Keratinocyte (primary cell): ENCODE measurements at regions not wholly inside any gene's neighbourhood (a gene's known extent, or its start where the extent isn't known, plus 50 kb on each side); places are given as distances from the start of the nearest gene placed in this dataset.

ENCODE experiments used
- EZH2 ChIP-seq: IDR thresholded peaks from one replicate; pipeline ENCODE4 v1.6.1; 2012; ENCODE audit warnings: inconsistent platforms, mild to moderate bottlenecking, low read length, moderate library complexity
- TF ChIP-seq, protein P1 (sequence below), 3 experiments: IDR thresholded peaks in 1 of 3; conservative IDR thresholded peaks in 1 of 3; optimal IDR thresholded peaks in 1 of 3; 2 replicates in 2 of 3; 3 replicates in 1 of 3; pipeline versions ENCODE3 to v1.5.1; 2011; ENCODE audit warnings: low read length in 3 of 3, mild to moderate bottlenecking in 3 of 3, moderate library complexity in 2 of 3, control low read depth in 1 of 3, inconsistent platforms in 1 of 3; ENCODE audit not compliant: insufficient read depth in 2 of 3; ENCODE audit errors: extremely low read depth in 1 of 3

DNA sequence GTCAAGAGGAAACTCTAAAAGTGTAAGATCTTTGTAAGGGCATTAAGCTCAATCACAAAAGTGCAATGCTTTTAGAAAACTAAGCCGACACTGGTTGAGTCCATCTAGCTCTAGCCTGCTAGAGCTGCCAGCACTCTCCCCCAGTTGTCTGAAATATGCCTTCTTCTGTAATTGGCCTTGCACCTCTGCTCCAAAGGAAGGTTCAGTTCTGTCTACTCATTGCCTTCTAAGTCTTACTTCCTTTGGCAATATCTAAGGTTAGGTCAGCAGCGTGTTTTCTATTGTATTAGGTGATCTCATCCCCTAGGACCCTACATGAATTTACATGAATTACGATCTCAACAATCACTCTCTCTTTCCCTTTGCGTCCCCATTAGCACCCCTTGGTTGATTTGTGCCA, 378.6 kb downstream of the CBLN4 start:
- TF ChIP-seq EZH2 = no peak
- TF ChIP-seq, protein P1, sequence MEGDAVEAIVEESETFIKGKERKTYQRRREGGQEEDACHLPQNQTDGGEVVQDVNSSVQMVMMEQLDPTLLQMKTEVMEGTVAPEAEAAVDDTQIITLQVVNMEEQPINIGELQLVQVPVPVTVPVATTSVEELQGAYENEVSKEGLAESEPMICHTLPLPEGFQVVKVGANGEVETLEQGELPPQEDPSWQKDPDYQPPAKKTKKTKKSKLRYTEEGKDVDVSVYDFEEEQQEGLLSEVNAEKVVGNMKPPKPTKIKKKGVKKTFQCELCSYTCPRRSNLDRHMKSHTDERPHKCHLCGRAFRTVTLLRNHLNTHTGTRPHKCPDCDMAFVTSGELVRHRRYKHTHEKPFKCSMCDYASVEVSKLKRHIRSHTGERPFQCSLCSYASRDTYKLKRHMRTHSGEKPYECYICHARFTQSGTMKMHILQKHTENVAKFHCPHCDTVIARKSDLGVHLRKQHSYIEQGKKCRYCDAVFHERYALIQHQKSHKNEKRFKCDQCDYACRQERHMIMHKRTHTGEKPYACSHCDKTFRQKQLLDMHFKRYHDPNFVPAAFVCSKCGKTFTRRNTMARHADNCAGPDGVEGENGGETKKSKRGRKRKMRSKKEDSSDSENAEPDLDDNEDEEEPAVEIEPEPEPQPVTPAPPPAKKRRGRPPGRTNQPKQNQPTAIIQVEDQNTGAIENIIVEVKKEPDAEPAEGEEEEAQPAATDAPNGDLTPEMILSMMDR (optimal IDR thresholded peaks at IDR 0.05 in 1 of 3, IDR thresholded peaks at IDR 0.05 in 1 of 3, conservative IDR thresholded peaks at IDR 0.05 in 1 of 3; ENCODE audit: extremely low read depth in 1 of 3, insufficient read depth in 2 of 3, low read length in 3 of 3) = no peak
